AG20443 (cell line): ENCODE measurements at regions not wholly inside any gene's neighbourhood (a gene's known extent, or its start where the extent isn't known, plus 50 kb on each side); places are given as distances from the start of the nearest gene placed in this dataset.

Source experiments
- DNase-seq: peaks from one replicate; pipeline ENCODE4 v3.0.0; 2012; ENCODE audit warnings: low spot score, mixed read lengths

GRCh38 chr20:12371990-12372389 lies 454.3 kb downstream of the BTBD3 start:
- no peak for DNase-seq

GRCh38 chr20:12372557-12372956 lies 454.9 kb downstream of the BTBD3 start:
- DNase-seq: no peak

- DNase-seq: no peak
Observed at GRCh38 chr20:12375967-12376366, 458.3 kb downstream of the BTBD3 start.

- DNase-seq: no peak
Observed at GRCh38 chr20:12383821-12384220, 466.1 kb downstream of the BTBD3 start.

GRCh38 chr20:12386821-12387220 lies 469.1 kb downstream of the BTBD3 start:
- no peak for DNase-seq

GRCh38 chr20:12391099-12391498 lies 473.4 kb downstream of the BTBD3 start:
- no peak for DNase-seq

- DNase-seq: no peak
Observed at GRCh38 chr20:12394786-12395185, 477.1 kb downstream of the BTBD3 start.

- no peak for DNase-seq
Observed at GRCh38 chr20:12395353-12395752, 477.7 kb downstream of the BTBD3 start.

GRCh38 chr20:12395760-12396159 lies 478.1 kb downstream of the BTBD3 start:
- DNase-seq: no peak

GRCh38 chr20:12399110-12399836 lies 481.6 kb downstream of the BTBD3 start:
- DNase-seq: no peak

GRCh38 chr20:12404941-12405340 lies 487.2 kb downstream of the BTBD3 start:
- DNase-seq: no peak

GRCh38 chr20:12406978-12407377 lies 489.3 kb downstream of the BTBD3 start:
- no peak for DNase-seq

GRCh38 chr20:12409501-12409900 lies 491.8 kb downstream of the BTBD3 start:
- no peak for DNase-seq

- no peak for DNase-seq
Observed at GRCh38 chr20:12410783-12411182, 493.1 kb downstream of the BTBD3 start.

- no peak for DNase-seq
Observed at GRCh38 chr20:12411246-12411940, 493.7 kb downstream of the BTBD3 start.

- no peak for DNase-seq
Observed at GRCh38 chr20:12413116-12413515, 495.4 kb downstream of the BTBD3 start.

- no peak for DNase-seq
Observed at GRCh38 chr20:12414446-12415274, 497.0 kb downstream of the BTBD3 start.

- no peak for DNase-seq
Observed at GRCh38 chr20:12416281-12416680, 498.6 kb downstream of the BTBD3 start.

GRCh38 chr20:12433724-12434123 lies 516.0 kb downstream of the BTBD3 start:
- DNase-seq: no peak

GRCh38 chr20:12434672-12435071 lies 517.0 kb downstream of the BTBD3 start:
- DNase-seq: no peak

GRCh38 chr20:12435268-12435667 lies 517.6 kb downstream of the BTBD3 start:
- no peak for DNase-seq

- DNase-seq: no peak
Observed at GRCh38 chr20:12453711-12454110, 536.0 kb downstream of the BTBD3 start.

GRCh38 chr20:12455148-12455547 lies 537.5 kb downstream of the BTBD3 start:
- no peak for DNase-seq
